WTC11 (cell line): ENCODE measurements at regions not wholly inside any gene's neighbourhood (a gene's known extent, or its start where the extent isn't known, plus 50 kb on each side); places are given as distances from the start of the nearest gene placed in this dataset.

ENCODE experiments used
- ATAC-seq: fragments of 200-7000 bp; cut with Tn5 transposase; 2 replicates; pipeline ENCODE4 v1.10.0; 2021; ENCODE audit warnings: mild to moderate bottlenecking, moderate library complexity
- CTCF ChIA-PET: fragments of 300-600 bp; sonication (Branson Sonifier 250); formaldehyde crosslinking; loops from one replicate; lab custom pipeline; 2021; ENCODE audit warnings: antibody characterized with exemption; lab: Charles Lee
- POLR2A ChIA-PET: fragments of 350-600 bp; sonication (Branson Sonifier 250); formaldehyde crosslinking; loops from one replicate; lab custom pipeline; 2021; ENCODE audit warnings: antibody characterized with exemption; lab: Charles Lee
- DNase-seq: peaks from one replicate; pipeline ENCODE4 v3.0.0; 2021; ENCODE audit warnings: low spot score
- H3K27ac Mint-ChIP-seq: 2 replicates; pipeline ENCODE4 v1.8.0; 2021; ENCODE audit warnings: mixed read lengths
- H3K27me3 Mint-ChIP-seq: 2 replicates; pipeline ENCODE4 v1.8.0; 2021; ENCODE audit warnings: low read depth, mild to moderate bottlenecking, moderate library complexity, mixed read lengths
- H3K36me3 Mint-ChIP-seq: 2 replicates; pipeline ENCODE4 v1.8.0; 2021; ENCODE audit warnings: mixed read lengths
- H3K4me1 Mint-ChIP-seq: 2 replicates; pipeline ENCODE4 v1.8.0; 2022; ENCODE audit warnings: mixed read lengths
- H3K4me3 Mint-ChIP-seq: 2 replicates; pipeline ENCODE4 v1.8.0; 2021; ENCODE audit warnings: mild to moderate bottlenecking, moderate library complexity, mixed read lengths
- H3K9me3 Mint-ChIP-seq: 2 replicates; pipeline ENCODE4 v1.8.0; 2021; ENCODE audit warnings: mixed read lengths
- CBFB ChIP-seq: sonication (generic); formaldehyde crosslinking; IDR thresholded peaks from 2 replicates; pipeline ENCODE4 v1.8.1; 2022; ENCODE audit warnings: mild to moderate bottlenecking, low read depth, missing genetic modification reagents
- ESRRA ChIP-seq: sonication (generic); formaldehyde crosslinking; IDR thresholded peaks from 2 replicates; pipeline ENCODE4 v1.8.1; 2022; ENCODE audit warnings: mild to moderate bottlenecking, missing genetic modification reagents, borderline replicate concordance
- FOXP1 ChIP-seq: sonication (generic); formaldehyde crosslinking; IDR thresholded peaks from 2 replicates; pipeline ENCODE4 v1.8.0; 2022; ENCODE audit warnings: missing genetic modification reagents, mild to moderate bottlenecking, moderate library complexity, borderline replicate concordance
- MXD4 ChIP-seq: fragments of 250-450 bp; sonication (Bioruptor Pico); IDR thresholded peaks from 2 replicates; pipeline ENCODE4 v1.8.0; 2021; ENCODE audit warnings: mild to moderate bottlenecking, moderate library complexity, borderline replicate concordance
- MYBL2 ChIP-seq: sonication (generic); formaldehyde crosslinking; IDR thresholded peaks from 2 replicates; pipeline ENCODE4 v1.8.1; 2023; ENCODE audit warnings: mild to moderate bottlenecking, moderate library complexity, missing genetic modification reagents
- PRRX2 ChIP-seq: fragments of 250-450 bp; sonication (Bioruptor Pico); IDR thresholded peaks from 2 replicates; pipeline ENCODE4 v1.8.0; 2021; ENCODE audit warnings: mild to moderate bottlenecking
- SOX15 ChIP-seq: fragments of 250-450 bp; sonication (Bioruptor Pico); IDR thresholded peaks from 2 replicates; pipeline ENCODE4 v1.9.0; 2021; ENCODE audit warnings: mild to moderate bottlenecking
- ZNF219 ChIP-seq: sonication (generic); formaldehyde crosslinking; IDR thresholded peaks from 2 replicates; pipeline ENCODE4 v1.8.0; 2023; ENCODE audit warnings: missing genetic modification reagents, mild to moderate bottlenecking, borderline replicate concordance
- ZNF423 ChIP-seq: fragments of 250-450 bp; sonication (Bioruptor Pico); IDR thresholded peaks from 2 replicates; pipeline ENCODE4 v2.1.2; 2022; ENCODE audit warnings: mild to moderate bottlenecking, moderate library complexity
- ZNF671 ChIP-seq: fragments of 250-450 bp; sonication (Bioruptor Pico); IDR thresholded peaks from 2 replicates; pipeline ENCODE4 v1.8.0; 2021; ENCODE audit warnings: mild to moderate bottlenecking
- TF ChIP-seq, protein P1 (sequence below): sonication (generic); formaldehyde crosslinking; IDR thresholded peaks from 2 replicates; pipeline ENCODE4 v1.8.0; 2023; ENCODE audit warnings: missing genetic modification reagents, mild to moderate bottlenecking, borderline replicate concordance
- TF ChIP-seq, protein P2 (sequence below): sonication (generic); formaldehyde crosslinking; IDR thresholded peaks from 2 replicates; pipeline ENCODE4 v1.8.0; 2022; ENCODE audit warnings: mild to moderate bottlenecking, missing genetic modification reagents
- TF ChIP-seq, protein P3 (sequence below): sonication (generic); formaldehyde crosslinking; IDR thresholded peaks from 2 replicates; pipeline ENCODE4 v1.8.1; 2023; ENCODE audit warnings: mild to moderate bottlenecking, missing genetic modification reagents
- TF ChIP-seq, protein P4 (sequence below): fragments of 250-450 bp; sonication (Bioruptor Pico); IDR thresholded peaks from 2 replicates; pipeline ENCODE4 v1.9.0; 2021; ENCODE audit warnings: mild to moderate bottlenecking
- TF ChIP-seq, protein P5 (sequence below): sonication (generic); formaldehyde crosslinking; IDR thresholded peaks from 2 replicates; pipeline ENCODE4 v1.8.0; 2022; ENCODE audit warnings: mild to moderate bottlenecking, missing genetic modification reagents
- TF ChIP-seq, protein P6 (sequence below): sonication (generic); formaldehyde crosslinking; IDR thresholded peaks from 2 replicates; pipeline ENCODE4 v1.8.0; 2023; ENCODE audit warnings: mild to moderate bottlenecking, missing genetic modification reagents
- TF ChIP-seq, protein P7 (sequence below): sonication (generic); formaldehyde crosslinking; IDR thresholded peaks from 2 replicates; pipeline ENCODE4 v1.8.1; 2022; ENCODE audit warnings: low read depth, missing genetic modification reagents, borderline replicate concordance

DNA sequence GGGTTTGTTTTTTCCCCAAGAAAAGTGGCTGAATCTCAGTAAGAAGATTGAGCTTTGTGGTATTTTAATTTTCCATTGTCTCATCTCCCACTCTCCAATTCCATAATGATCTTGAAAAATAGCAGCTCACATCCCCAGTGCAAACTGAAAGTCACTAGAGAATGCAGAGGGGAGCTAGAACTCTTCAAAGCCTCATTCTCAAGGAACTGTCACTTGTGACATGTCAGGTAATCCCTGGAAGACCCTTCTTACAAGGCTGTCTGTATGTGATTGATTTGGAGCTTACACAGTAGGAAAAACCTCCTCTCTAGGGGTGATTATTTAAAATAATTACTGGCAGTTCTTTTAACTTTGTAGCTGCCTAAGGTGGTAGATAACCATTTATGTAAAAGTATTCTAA, 420.4 kb downstream of the CDH26 start (continued):
- TF ChIP-seq, protein P1, sequence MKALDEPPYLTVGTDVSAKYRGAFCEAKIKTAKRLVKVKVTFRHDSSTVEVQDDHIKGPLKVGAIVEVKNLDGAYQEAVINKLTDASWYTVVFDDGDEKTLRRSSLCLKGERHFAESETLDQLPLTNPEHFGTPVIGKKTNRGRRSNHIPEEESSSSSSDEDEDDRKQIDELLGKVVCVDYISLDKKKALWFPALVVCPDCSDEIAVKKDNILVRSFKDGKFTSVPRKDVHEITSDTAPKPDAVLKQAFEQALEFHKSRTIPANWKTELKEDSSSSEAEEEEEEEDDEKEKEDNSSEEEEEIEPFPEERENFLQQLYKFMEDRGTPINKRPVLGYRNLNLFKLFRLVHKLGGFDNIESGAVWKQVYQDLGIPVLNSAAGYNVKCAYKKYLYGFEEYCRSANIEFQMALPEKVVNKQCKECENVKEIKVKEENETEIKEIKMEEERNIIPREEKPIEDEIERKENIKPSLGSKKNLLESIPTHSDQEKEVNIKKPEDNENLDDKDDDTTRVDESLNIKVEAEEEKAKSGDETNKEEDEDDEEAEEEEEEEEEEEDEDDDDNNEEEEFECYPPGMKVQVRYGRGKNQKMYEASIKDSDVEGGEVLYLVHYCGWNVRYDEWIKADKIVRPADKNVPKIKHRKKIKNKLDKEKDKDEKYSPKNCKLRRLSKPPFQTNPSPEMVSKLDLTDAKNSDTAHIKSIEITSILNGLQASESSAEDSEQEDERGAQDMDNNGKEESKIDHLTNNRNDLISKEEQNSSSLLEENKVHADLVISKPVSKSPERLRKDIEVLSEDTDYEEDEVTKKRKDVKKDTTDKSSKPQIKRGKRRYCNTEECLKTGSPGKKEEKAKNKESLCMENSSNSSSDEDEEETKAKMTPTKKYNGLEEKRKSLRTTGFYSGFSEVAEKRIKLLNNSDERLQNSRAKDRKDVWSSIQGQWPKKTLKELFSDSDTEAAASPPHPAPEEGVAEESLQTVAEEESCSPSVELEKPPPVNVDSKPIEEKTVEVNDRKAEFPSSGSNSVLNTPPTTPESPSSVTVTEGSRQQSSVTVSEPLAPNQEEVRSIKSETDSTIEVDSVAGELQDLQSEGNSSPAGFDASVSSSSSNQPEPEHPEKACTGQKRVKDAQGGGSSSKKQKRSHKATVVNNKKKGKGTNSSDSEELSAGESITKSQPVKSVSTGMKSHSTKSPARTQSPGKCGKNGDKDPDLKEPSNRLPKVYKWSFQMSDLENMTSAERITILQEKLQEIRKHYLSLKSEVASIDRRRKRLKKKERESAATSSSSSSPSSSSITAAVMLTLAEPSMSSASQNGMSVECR (CRISPR knock-in tag), result no peak
- no peak for TF ChIP-seq PRRX2 (CRISPR knock-in tag)
- TF ChIP-seq, protein P2, sequence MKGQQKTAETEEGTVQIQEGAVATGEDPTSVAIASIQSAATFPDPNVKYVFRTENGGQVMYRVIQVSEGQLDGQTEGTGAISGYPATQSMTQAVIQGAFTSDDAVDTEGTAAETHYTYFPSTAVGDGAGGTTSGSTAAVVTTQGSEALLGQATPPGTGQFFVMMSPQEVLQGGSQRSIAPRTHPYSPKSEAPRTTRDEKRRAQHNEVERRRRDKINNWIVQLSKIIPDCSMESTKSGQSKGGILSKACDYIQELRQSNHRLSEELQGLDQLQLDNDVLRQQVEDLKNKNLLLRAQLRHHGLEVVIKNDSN (CRISPR knock-in tag), result no peak
- TF ChIP-seq, protein P3, sequence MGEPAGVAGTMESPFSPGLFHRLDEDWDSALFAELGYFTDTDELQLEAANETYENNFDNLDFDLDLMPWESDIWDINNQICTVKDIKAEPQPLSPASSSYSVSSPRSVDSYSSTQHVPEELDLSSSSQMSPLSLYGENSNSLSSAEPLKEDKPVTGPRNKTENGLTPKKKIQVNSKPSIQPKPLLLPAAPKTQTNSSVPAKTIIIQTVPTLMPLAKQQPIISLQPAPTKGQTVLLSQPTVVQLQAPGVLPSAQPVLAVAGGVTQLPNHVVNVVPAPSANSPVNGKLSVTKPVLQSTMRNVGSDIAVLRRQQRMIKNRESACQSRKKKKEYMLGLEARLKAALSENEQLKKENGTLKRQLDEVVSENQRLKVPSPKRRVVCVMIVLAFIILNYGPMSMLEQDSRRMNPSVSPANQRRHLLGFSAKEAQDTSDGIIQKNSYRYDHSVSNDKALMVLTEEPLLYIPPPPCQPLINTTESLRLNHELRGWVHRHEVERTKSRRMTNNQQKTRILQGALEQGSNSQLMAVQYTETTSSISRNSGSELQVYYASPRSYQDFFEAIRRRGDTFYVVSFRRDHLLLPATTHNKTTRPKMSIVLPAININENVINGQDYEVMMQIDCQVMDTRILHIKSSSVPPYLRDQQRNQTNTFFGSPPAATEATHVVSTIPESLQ, result no peak
- TF ChIP-seq, protein P4, sequence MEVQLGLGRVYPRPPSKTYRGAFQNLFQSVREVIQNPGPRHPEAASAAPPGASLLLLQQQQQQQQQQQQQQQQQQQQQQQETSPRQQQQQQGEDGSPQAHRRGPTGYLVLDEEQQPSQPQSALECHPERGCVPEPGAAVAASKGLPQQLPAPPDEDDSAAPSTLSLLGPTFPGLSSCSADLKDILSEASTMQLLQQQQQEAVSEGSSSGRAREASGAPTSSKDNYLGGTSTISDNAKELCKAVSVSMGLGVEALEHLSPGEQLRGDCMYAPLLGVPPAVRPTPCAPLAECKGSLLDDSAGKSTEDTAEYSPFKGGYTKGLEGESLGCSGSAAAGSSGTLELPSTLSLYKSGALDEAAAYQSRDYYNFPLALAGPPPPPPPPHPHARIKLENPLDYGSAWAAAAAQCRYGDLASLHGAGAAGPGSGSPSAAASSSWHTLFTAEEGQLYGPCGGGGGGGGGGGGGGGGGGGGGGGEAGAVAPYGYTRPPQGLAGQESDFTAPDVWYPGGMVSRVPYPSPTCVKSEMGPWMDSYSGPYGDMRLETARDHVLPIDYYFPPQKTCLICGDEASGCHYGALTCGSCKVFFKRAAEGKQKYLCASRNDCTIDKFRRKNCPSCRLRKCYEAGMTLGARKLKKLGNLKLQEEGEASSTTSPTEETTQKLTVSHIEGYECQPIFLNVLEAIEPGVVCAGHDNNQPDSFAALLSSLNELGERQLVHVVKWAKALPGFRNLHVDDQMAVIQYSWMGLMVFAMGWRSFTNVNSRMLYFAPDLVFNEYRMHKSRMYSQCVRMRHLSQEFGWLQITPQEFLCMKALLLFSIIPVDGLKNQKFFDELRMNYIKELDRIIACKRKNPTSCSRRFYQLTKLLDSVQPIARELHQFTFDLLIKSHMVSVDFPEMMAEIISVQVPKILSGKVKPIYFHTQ (CRISPR knock-in tag), result no peak
- TF ChIP-seq MXD4 (CRISPR knock-in tag), result no peak
- no peak for TF ChIP-seq CBFB (CRISPR knock-in tag)

DNA sequence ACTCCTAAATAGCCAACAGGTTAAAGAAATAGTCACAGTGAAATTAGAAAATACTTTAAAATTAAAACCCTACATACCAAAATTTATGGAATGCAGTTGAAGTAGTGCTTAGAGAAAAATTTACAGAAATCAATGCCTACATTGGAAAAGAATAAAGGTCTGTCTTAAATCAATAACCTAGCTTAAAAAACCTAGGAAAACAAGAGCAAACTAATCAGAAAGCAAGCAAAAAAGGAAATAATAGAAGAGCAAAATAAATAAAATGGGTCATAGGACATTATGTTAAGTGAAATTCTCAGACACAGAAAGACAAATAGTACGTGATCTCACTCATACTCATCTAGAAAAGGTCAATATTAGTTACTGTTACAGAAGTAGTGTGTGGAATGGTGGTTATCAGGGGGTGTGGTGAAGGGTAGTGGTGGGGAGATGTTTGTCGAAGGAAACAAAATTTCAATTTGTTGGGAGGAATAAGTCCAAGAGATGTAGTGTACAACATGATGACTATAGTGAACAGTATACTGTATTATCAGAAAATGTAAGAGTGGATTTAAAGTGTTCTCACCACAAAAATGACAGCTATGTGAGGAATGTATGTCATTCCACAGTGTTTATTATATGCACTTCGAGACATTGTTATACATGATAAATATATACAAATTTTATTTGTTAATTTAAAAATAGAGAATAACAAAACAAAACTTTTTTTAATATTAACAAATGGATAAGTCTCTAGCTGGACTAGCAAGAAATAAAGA, 423.6 kb downstream of the CDH26 start:
- DNase-seq, result no peak
- no peak for ATAC-seq
- peaks cover 51% of the 10 kb centered on the region for H3K27me3 Mint-ChIP-seq
- no peak overlapping the region for H3K27ac Mint-ChIP-seq
- TF ChIP-seq, protein P5, sequence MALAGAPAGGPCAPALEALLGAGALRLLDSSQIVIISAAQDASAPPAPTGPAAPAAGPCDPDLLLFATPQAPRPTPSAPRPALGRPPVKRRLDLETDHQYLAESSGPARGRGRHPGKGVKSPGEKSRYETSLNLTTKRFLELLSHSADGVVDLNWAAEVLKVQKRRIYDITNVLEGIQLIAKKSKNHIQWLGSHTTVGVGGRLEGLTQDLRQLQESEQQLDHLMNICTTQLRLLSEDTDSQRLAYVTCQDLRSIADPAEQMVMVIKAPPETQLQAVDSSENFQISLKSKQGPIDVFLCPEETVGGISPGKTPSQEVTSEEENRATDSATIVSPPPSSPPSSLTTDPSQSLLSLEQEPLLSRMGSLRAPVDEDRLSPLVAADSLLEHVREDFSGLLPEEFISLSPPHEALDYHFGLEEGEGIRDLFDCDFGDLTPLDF, result no peak
- TF ChIP-seq MYBL2 (CRISPR knock-in tag) (no peak), ZNF423 (CRISPR knock-in tag) (no peak), ESRRA (CRISPR knock-in tag) (no peak), ZNF671 (CRISPR knock-in tag) (no peak), ZNF219 (no peak), SOX15 (CRISPR knock-in tag) (no peak), FOXP1 (CRISPR knock-in tag) (no peak)
- TF ChIP-seq, protein P6, sequence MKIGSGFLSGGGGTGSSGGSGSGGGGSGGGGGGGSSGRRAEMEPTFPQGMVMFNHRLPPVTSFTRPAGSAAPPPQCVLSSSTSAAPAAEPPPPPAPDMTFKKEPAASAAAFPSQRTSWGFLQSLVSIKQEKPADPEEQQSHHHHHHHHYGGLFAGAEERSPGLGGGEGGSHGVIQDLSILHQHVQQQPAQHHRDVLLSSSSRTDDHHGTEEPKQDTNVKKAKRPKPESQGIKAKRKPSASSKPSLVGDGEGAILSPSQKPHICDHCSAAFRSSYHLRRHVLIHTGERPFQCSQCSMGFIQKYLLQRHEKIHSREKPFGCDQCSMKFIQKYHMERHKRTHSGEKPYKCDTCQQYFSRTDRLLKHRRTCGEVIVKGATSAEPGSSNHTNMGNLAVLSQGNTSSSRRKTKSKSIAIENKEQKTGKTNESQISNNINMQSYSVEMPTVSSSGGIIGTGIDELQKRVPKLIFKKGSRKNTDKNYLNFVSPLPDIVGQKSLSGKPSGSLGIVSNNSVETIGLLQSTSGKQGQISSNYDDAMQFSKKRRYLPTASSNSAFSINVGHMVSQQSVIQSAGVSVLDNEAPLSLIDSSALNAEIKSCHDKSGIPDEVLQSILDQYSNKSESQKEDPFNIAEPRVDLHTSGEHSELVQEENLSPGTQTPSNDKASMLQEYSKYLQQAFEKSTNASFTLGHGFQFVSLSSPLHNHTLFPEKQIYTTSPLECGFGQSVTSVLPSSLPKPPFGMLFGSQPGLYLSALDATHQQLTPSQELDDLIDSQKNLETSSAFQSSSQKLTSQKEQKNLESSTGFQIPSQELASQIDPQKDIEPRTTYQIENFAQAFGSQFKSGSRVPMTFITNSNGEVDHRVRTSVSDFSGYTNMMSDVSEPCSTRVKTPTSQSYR, result no peak
- TF ChIP-seq, protein P7, sequence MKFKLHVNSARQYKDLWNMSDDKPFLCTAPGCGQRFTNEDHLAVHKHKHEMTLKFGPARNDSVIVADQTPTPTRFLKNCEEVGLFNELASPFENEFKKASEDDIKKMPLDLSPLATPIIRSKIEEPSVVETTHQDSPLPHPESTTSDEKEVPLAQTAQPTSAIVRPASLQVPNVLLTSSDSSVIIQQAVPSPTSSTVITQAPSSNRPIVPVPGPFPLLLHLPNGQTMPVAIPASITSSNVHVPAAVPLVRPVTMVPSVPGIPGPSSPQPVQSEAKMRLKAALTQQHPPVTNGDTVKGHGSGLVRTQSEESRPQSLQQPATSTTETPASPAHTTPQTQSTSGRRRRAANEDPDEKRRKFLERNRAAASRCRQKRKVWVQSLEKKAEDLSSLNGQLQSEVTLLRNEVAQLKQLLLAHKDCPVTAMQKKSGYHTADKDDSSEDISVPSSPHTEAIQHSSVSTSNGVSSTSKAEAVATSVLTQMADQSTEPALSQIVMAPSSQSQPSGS (CRISPR knock-in tag), result no peak
- TF ChIP-seq, all 79 proteins: peak for 0
- ChIA-PET POLR2A (no interaction called here), CTCF (no interaction called here)
- Mint-ChIP-seq H3K4me3 (no peak overlapping the region), H3K4me1 (no peaks in the 10 kb centered on the region), H3K9me3 (peaks cover 58% of the 10 kb centered on the region), H3K36me3 (peaks cover 8% of the 10 kb centered on the region)
